ENCODE measurements at regions not wholly inside any gene's neighbourhood (a gene's known extent, or its start where the extent isn't known, plus 50 kb on each side); places are given as distances from the start of the nearest gene placed in this dataset.
"Not testable (repeated sequence)": the region's sequence is repeated elsewhere in the genome, so short reads cannot be mapped to it uniquely, and the experiment has no call there.

- Histone ChIP-seq H3K4me1 (ENCODE audit: low read depth) (no peaks in the 10 kb centered on the region), H3K9me3 (no peaks in the 10 kb centered on the region), H3K4me3 (no peak overlapping the region), H3K36me3 (ENCODE audit: low read depth) (no peaks in the 10 kb centered on the region)
- ATAC-seq (no peak), DNase-seq (no peak)
- TF ChIP-seq, protein P1, sequence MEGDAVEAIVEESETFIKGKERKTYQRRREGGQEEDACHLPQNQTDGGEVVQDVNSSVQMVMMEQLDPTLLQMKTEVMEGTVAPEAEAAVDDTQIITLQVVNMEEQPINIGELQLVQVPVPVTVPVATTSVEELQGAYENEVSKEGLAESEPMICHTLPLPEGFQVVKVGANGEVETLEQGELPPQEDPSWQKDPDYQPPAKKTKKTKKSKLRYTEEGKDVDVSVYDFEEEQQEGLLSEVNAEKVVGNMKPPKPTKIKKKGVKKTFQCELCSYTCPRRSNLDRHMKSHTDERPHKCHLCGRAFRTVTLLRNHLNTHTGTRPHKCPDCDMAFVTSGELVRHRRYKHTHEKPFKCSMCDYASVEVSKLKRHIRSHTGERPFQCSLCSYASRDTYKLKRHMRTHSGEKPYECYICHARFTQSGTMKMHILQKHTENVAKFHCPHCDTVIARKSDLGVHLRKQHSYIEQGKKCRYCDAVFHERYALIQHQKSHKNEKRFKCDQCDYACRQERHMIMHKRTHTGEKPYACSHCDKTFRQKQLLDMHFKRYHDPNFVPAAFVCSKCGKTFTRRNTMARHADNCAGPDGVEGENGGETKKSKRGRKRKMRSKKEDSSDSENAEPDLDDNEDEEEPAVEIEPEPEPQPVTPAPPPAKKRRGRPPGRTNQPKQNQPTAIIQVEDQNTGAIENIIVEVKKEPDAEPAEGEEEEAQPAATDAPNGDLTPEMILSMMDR (IDR thresholded peaks at IDR 0.05): no peak
- intact Hi-C loops (cut with DNase I, micrococcal nuclease): no loop called here
Measured at GRCh38 chr2:104938231-104938941, 84.5 kb downstream of the POU3F3 start.

- ATAC-seq (peak; percentile 88), DNase-seq (peak in 2 of 3 donors; percentile 34 to 52)
- TF ChIP-seq, protein P1 (IDR thresholded peaks at IDR 0.05): no peak
- H3K36me3 ChIP-seq (ENCODE audit: low read depth): no peaks in the 10 kb centered on the region
- H3K4me3 ChIP-seq: no peak overlapping the region
- no peaks in the 10 kb centered on the region for H3K4me1 ChIP-seq (ENCODE audit: low read depth)
- intact Hi-C loops (cut with DNase I, micrococcal nuclease): no loop called here
- H3K9me3 ChIP-seq: no peaks in the 10 kb centered on the region
Measured at GRCh38 chr2:104939570-104940217, 85.8 kb downstream of the POU3F3 start.

- Histone ChIP-seq H3K4me1 (ENCODE audit: low read depth) (no peaks in the 10 kb centered on the region), H3K9me3 (no peaks in the 10 kb centered on the region), H3K4me3 (no peak overlapping the region), H3K36me3 (ENCODE audit: low read depth) (no peaks in the 10 kb centered on the region)
- intact Hi-C loops (cut with DNase I, micrococcal nuclease): no loop called here
- TF ChIP-seq, protein P1 (IDR thresholded peaks at IDR 0.05): peak; percentile 12
- ATAC-seq: peak; percentile 56
- DNase-seq: peak in 1 of 3 donors; percentile 39
Measured at GRCh38 chr2:104944495-104944894, 90.6 kb downstream of the POU3F3 start.

DNA sequence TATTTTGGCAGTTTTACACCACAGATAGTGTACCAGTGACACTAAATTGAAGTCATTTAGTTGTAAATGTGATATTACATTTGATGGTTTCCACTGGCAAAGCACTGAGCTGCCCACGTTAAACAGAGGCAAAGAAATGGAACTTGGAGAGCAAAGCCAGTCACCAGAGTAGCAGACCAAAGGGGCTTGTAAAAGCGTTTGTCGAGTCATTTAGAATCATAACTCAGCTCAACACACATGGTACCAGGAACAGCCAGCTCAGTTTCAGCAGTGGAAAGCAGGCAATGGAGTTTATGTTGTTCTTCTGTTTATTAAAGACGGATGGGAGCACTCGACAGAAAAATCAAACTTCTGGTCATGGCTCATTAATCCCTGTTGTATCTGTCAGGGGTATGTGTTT lies 91.2 kb downstream of the POU3F3 start:
- Histone ChIP-seq H3K36me3 (ENCODE audit: low read depth) (no peaks in the 10 kb centered on the region), H3K4me3 (no peak overlapping the region), H3K4me1 (ENCODE audit: low read depth) (no peaks in the 10 kb centered on the region), H3K9me3 (no peaks in the 10 kb centered on the region)
- intact Hi-C loops (cut with DNase I, micrococcal nuclease): no loop called here
- DNase-seq (no peak), ATAC-seq (no peak)
- TF ChIP-seq, protein P1 (IDR thresholded peaks at IDR 0.05): no peak

DNA sequence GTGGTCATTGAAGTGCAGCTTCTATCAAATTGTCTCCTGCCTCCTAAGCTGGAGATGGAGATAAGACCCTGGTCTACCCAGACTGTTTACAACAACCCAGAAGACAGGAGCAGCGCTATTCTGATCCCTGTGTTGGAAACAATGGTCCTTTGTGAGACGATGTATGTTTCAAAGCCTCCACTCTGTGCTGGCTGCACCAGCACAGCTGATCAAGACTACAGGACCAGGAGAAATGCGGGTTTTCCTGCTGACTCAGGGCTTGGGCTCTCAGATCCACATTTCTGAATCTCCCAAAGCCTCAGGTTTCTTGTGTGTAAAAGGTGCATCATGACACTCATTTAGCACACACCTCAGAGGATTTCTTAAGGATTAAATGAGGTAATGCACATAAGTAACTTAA lies 92.0 kb downstream of the POU3F3 start:
- H3K4me3 ChIP-seq: no peak overlapping the region
- intact Hi-C loops (cut with DNase I, micrococcal nuclease): no loop called here
- no peaks in the 10 kb centered on the region for H3K9me3 ChIP-seq
- no peak for ATAC-seq
- DNase-seq: no peak
- TF ChIP-seq, protein P1 (IDR thresholded peaks at IDR 0.05): no peak
- H3K4me1 ChIP-seq (ENCODE audit: low read depth): no peaks in the 10 kb centered on the region
- H3K36me3 ChIP-seq (ENCODE audit: low read depth): no peaks in the 10 kb centered on the region

DNA sequence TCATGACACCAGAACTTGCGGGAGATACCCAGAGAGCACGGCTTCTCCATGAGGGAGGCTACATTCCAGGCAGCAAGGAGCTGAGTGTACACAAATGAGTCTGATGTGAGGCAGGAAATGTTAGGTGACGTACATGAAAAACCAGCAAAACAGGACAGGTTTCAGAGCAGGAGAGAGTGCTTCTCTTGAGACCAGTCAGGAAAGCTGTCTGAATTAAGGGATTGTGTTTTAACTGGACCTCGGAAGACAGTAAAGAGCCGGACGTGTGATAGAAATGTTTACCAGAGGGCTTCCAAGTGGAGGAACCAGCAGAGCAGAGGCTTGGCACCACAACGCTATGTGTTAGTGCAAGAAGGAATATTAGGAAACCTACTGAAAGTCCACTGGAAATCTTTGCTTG lies 90.4 kb upstream of the MRPS9 start:
- H3K9me3 ChIP-seq; H3K4me1 ChIP-seq (ENCODE audit: low read depth); H3K4me3 ChIP-seq; DNase-seq; intact Hi-C loops (cut with DNase I, micrococcal nuclease); ATAC-seq; H3K36me3 ChIP-seq (ENCODE audit: low read depth): not testable (repeated sequence)

All from mucosa of descending colon (tissue), 3 donors.